H1 (cell line): ENCODE measurements at regions not wholly inside any gene's neighbourhood (a gene's known extent, or its start where the extent isn't known, plus 50 kb on each side); places are given as distances from the start of the nearest gene placed in this dataset.

Experiments
- CTCF ChIA-PET: fragments of 300-600 bp; sonication (Branson Sonifier 250); formaldehyde crosslinking; loops from one replicate; lab custom pipeline; 2021; ENCODE audit not compliant: partially characterized antibody; lab: Charles Lee
- POLR2A ChIA-PET: fragments of 300-600 bp; sonication (Branson Sonifier 250); formaldehyde crosslinking; loops from one replicate; lab custom pipeline; 2021; ENCODE audit warnings: inconsistent platforms; ENCODE audit not compliant: partially characterized antibody; lab: Charles Lee
- DNase-seq, 2 experiments: peaks; one replicate each; pipeline versions ENCODE4 v3.0.0 to v3.0.0-alpha.2; 2010 to 2022; ENCODE audit warnings: low spot score in 2 of 2, low read depth in 1 of 2, mixed read lengths in 1 of 2
- FAIRE-seq: peaks from 2 replicates; lab custom pipeline; 2011; peaks lifted over from hg19 to GRCh38; lab: Jason Lieb, UNC
- H2AFZ ChIP-seq: 2 replicates; pipeline ENCODE4 v1.8.1; 2012; ENCODE audit warnings: low read length, inconsistent platforms
- H2AK5ac ChIP-seq: 2 replicates; pipeline ENCODE4 v1.6.1; 2013; ENCODE audit warnings: low read depth, low read length
- H2BK120ac ChIP-seq: replicated peaks from 2 replicates; pipeline ENCODE3; 2013; ENCODE audit warnings: low read depth, low read length, inconsistent platforms
- H2BK12ac ChIP-seq: 2 replicates; pipeline ENCODE4 v1.6.1; 2013; ENCODE audit warnings: low read depth, low read length
- H2BK15ac ChIP-seq: 2 replicates; pipeline ENCODE4 v1.6.1; 2013; ENCODE audit warnings: low read length
- H2BK20ac ChIP-seq: 2 replicates; pipeline ENCODE4 v1.6.1; 2013; ENCODE audit warnings: low read length
- H2BK5ac ChIP-seq: 2 replicates; pipeline ENCODE4 v1.6.1; 2013; ENCODE audit warnings: low read depth, low read length
- H3K14ac ChIP-seq: 2 replicates; pipeline ENCODE4 v1.6.1; 2013; ENCODE audit warnings: inconsistent platforms; ENCODE audit not compliant: insufficient read length
- H3K18ac ChIP-seq: 2 replicates; pipeline ENCODE4 v1.6.1; 2013; ENCODE audit warnings: low read length; ENCODE audit errors: extremely low read depth
- H3K23ac ChIP-seq: 2 replicates; pipeline ENCODE4 v1.6.1; 2013; ENCODE audit warnings: inconsistent platforms; ENCODE audit not compliant: insufficient read length
- H3K23me2 ChIP-seq: 2 replicates; pipeline ENCODE4 v1.6.1; 2013; ENCODE audit warnings: low read depth, low read length
- H3K27ac ChIP-seq: 2 replicates; pipeline ENCODE4 v1.6.1; 2011; ENCODE audit warnings: low read depth, low read length, inconsistent platforms
- H3K27me3 ChIP-seq, 4 experiments: replicated peaks in 1 of 4; 1 replicate in 1 of 4; 2 replicates in 3 of 4; pipeline versions ENCODE4 v1.6.1 to v1.8.1; 2011 to 2013; ENCODE audit warnings: low read length in 3 of 4, mild to moderate bottlenecking in 3 of 4, inconsistent platforms in 2 of 4, mixed read lengths in 2 of 4, moderate library complexity in 1 of 4; ENCODE audit not compliant: control insufficient read depth in 3 of 4, insufficient read depth in 3 of 4; ENCODE audit errors: extremely low read depth in 1 of 4
- H3K36me3 ChIP-seq, 4 experiments: 2 replicates each; pipeline versions ENCODE4 v1.6.1 to v1.8.1; 2011 to 2013; ENCODE audit warnings: mild to moderate bottlenecking in 4 of 4, low read length in 3 of 4, moderate library complexity in 2 of 4, control low read depth in 1 of 4, inconsistent platforms in 1 of 4; ENCODE audit not compliant: insufficient read depth in 4 of 4, control insufficient read depth in 2 of 4
- H3K4ac ChIP-seq: replicated peaks from 2 replicates; pipeline ENCODE3; 2013; ENCODE audit warnings: low read length, low read depth, mixed read lengths, inconsistent platforms; ENCODE audit not compliant: insufficient read length
- H3K4me1 ChIP-seq, 4 experiments: replicated peaks in 1 of 4; 1 replicate in 1 of 4; 2 replicates in 3 of 4; pipeline versions ENCODE4 v1.6.1 to v1.8.1; 2011 to 2013; ENCODE audit warnings: low read length in 3 of 4, inconsistent platforms in 2 of 4, mixed read lengths in 1 of 4; ENCODE audit not compliant: insufficient read depth in 4 of 4, control insufficient read depth in 3 of 4
- H3K4me2 ChIP-seq, 2 experiments: 2 replicates each; pipeline versions ENCODE4 v1.6.1 to v1.8.1; 2011 to 2013; ENCODE audit warnings: low read depth in 2 of 2, low read length in 2 of 2, control low read depth in 1 of 2, inconsistent platforms in 1 of 2, mild to moderate bottlenecking in 1 of 2; ENCODE audit not compliant: insufficient read depth in 1 of 2
- H3K4me3 ChIP-seq, 4 experiments: fragments of 200-600, 300-600 bp in 1 of 4; sonication (generic), shearing (Covaris generic), sonication (Bioruptor Twin) in 1 of 4; 2 replicates each; pipeline versions ENCODE4 v1.5.1 to v1.8.1; 2011 to 2016; ENCODE audit warnings: low read length in 4 of 4, low read depth in 3 of 4, control low read depth in 2 of 4, inconsistent platforms in 2 of 4, mild to moderate bottlenecking in 2 of 4, mixed read lengths in 1 of 4, moderate library complexity in 1 of 4; ENCODE audit not compliant: insufficient read depth in 2 of 4; ENCODE audit errors: extremely low read depth in 1 of 4
- H3K56ac ChIP-seq: replicated peaks from 2 replicates; pipeline ENCODE3; 2013; ENCODE audit warnings: low read depth, mild to moderate bottlenecking, mixed read lengths, low read length, inconsistent platforms; ENCODE audit not compliant: insufficient read length
- H3K79me1 ChIP-seq: 2 replicates; pipeline ENCODE4 v1.6.1; 2013; ENCODE audit warnings: low read depth, low read length, control low read depth
- H3K79me2 ChIP-seq, 2 experiments: 2 replicates each; pipeline versions ENCODE4 v1.6.1 to v1.8.1; 2012 to 2013; ENCODE audit warnings: low read length in 2 of 2, mild to moderate bottlenecking in 2 of 2, inconsistent platforms in 1 of 2; ENCODE audit not compliant: insufficient read depth in 2 of 2, control insufficient read depth in 1 of 2
- H3K9ac ChIP-seq, 4 experiments: replicated peaks in 1 of 4; 1 replicate in 1 of 4; 2 replicates in 3 of 4; pipeline versions ENCODE4 v1.6.1 to v1.8.1; 2011 to 2013; ENCODE audit warnings: low read depth in 3 of 4, low read length in 3 of 4, control low read depth in 2 of 4, mild to moderate bottlenecking in 2 of 4, moderate library complexity in 2 of 4, inconsistent platforms in 1 of 4; ENCODE audit errors: extremely low read depth in 1 of 4
- H3K9me3 ChIP-seq, 2 experiments: 2 replicates each; pipeline versions ENCODE4 v1.6.1 to v1.8.1; 2012 to 2013; ENCODE audit warnings: mild to moderate bottlenecking in 2 of 2, moderate library complexity in 2 of 2, control low read depth in 1 of 2, inconsistent platforms in 1 of 2, low read depth in 1 of 2, low read length in 1 of 2, mixed read lengths in 1 of 2; ENCODE audit not compliant: insufficient read depth in 2 of 2
- H4K20me1 ChIP-seq, 2 experiments: replicated peaks in 1 of 2; 2 replicates each; pipeline versions ENCODE3 to v1.8.1; 2011 to 2013; ENCODE audit warnings: inconsistent platforms in 2 of 2, low read length in 2 of 2, mild to moderate bottlenecking in 1 of 2; ENCODE audit not compliant: insufficient read depth in 2 of 2, control insufficient read depth in 1 of 2
- H4K5ac ChIP-seq: 2 replicates; pipeline ENCODE4 v1.6.1; 2013; ENCODE audit warnings: low read length, low read depth, mixed read lengths, inconsistent platforms; ENCODE audit not compliant: insufficient read length
- H4K8ac ChIP-seq: 2 replicates; pipeline ENCODE4 v1.8.0; 2013; ENCODE audit warnings: mild to moderate bottlenecking, moderate library complexity, low read length, inconsistent platforms; ENCODE audit not compliant: insufficient read depth; ENCODE audit errors: extremely low read depth
- H4K91ac ChIP-seq: replicated peaks from 2 replicates; pipeline ENCODE3; 2013; ENCODE audit warnings: low read length, mixed read lengths, inconsistent platforms; ENCODE audit not compliant: insufficient read length
- BACH1 ChIP-seq: IDR thresholded peaks from 2 replicates; pipeline ENCODE4 v1.6.1; 2012; ENCODE audit warnings: low read length, improper control_type of control experiment
- CHD2 ChIP-seq: IDR thresholded peaks from 2 replicates; pipeline ENCODE4 v1.6.1; 2012; ENCODE audit warnings: low read length, improper control_type of control experiment
- HDAC6 ChIP-seq: IDR thresholded peaks from one replicate; pipeline ENCODE4 v1.7.1; 2012; ENCODE audit warnings: low read depth, mild to moderate bottlenecking, inconsistent platforms, low read length, moderate library complexity
- JUN ChIP-seq: IDR thresholded peaks from 2 replicates; pipeline ENCODE4 v1.6.1; 2011; ENCODE audit warnings: low read depth, mild to moderate bottlenecking, improper control_type of control experiment, low read length
- KDM1A ChIP-seq: fragments of 200-600, 300-600 bp; sonication (generic); IDR thresholded peaks from 2 replicates; pipeline ENCODE4 v1.7.1; 2016; ENCODE audit warnings: mild to moderate bottlenecking, low read length, borderline replicate concordance
- KDM4A ChIP-seq: IDR thresholded peaks from one replicate; pipeline ENCODE4 v1.7.1; 2012; ENCODE audit warnings: low read depth, mild to moderate bottlenecking, moderate library complexity, low read length, inconsistent platforms; ENCODE audit not compliant: severe bottlenecking
- KDM5A ChIP-seq: fragments of 200-600 bp; IDR thresholded peaks from 2 replicates; pipeline ENCODE4 v1.7.1; 2012; ENCODE audit warnings: mild to moderate bottlenecking, low read length, inconsistent platforms, mixed read lengths
- MAX ChIP-seq: IDR thresholded peaks from 2 replicates; pipeline ENCODE4 v1.6.1; 2012; ENCODE audit warnings: inconsistent platforms
- SIRT6 ChIP-seq: IDR thresholded peaks from one replicate; pipeline ENCODE4 v1.7.1; 2012; ENCODE audit warnings: low read length, inconsistent platforms
- TBP ChIP-seq: IDR thresholded peaks from 2 replicates; pipeline ENCODE4 v1.6.1; 2011; ENCODE audit warnings: low read depth, low read length, improper control_type of control experiment
- YY1 ChIP-seq: IDR thresholded peaks from 2 replicates; pipeline ENCODE4 v1.6.1; 2011; ENCODE audit warnings: low read depth, mild to moderate bottlenecking, low read length
- WGBS, 2 experiments: shearing (Covaris generic) in 1 of 2; methylation state at CpG; one replicate each; pipeline versions ENCODE4 v1.1.6 to v1.1.7; 2013 to 2015; ENCODE audit warnings: low lambda C conversion rate in 2 of 2, mixed read lengths in 2 of 2, inconsistent platforms in 1 of 2, low coverage in 1 of 2, missing lambda C conversion rate in 1 of 2; ENCODE audit not compliant: insufficient replicate concordance in 2 of 2, insufficient coverage in 1 of 2, insufficient read length in 1 of 2; ENCODE audit errors: extremely low coverage in 1 of 2, missing lambda C conversion rate in 1 of 2; 5-methylcytosine and 5-hydroxymethylcytosine counted together
- TF ChIP-seq, protein P1 (sequence below): IDR thresholded peaks from 2 replicates; pipeline ENCODE4 v1.6.1; 2011; ENCODE audit warnings: low read length, improper control_type of control experiment
- TF ChIP-seq, protein P2 (sequence below): IDR thresholded peaks from 2 replicates; pipeline ENCODE4 v1.6.1; 2011; ENCODE audit warnings: low read depth, mild to moderate bottlenecking, low read length; ENCODE audit not compliant: insufficient read depth

DNA sequence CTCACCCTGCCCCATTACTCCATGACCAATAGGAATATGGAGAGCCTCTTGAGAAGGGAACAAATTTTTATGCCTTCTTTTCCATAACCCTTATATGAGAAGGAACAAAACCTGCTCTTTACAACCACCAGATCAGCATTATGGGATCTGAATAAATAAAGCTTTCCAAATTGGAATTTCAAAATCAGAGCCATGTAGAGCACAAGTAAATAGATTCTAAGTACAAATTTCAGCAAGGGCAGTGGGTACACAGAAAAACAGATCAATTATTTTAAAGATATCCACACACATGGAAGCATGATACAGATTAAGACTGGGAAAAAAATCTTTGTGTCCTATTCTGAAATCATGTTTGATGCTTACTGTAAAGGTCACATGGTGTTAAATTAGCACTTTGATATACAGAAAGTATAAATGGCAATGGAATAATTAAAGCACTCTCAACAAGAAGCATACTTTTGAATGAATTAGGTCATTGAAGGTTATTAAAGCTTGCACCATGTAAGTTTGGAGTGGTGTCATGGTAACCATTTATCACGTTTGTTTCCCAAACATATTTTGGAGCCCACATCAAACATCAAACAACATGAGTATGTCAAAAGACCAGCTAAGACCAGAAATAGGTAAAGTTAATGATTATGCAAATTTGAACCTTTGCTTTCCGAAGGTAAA, 75.9 kb upstream of the AVPR1A start:
- H3K23ac ChIP-seq, result no peak overlapping the region
- no peak overlapping the region for H2BK15ac ChIP-seq
- no peak overlapping the region for H3K56ac ChIP-seq
- no peak overlapping the region for H3K18ac ChIP-seq
- ChIA-PET POLR2A (no interaction called here), CTCF (interaction anchor here (1.1 kb wide), 1 partner anchor 21 kb away, joined by 3 read pairs; no protein-coding TSS in a partner anchor)
- no peaks in the 10 kb centered on the region for H3K79me1 ChIP-seq
- H2AK5ac ChIP-seq, result no peak overlapping the region
- H3K4me2 ChIP-seq, result no peak overlapping the region
- H4K5ac ChIP-seq, result no peak overlapping the region
- H3K4ac ChIP-seq, result no peak overlapping the region
- no peak overlapping the region for H3K14ac ChIP-seq
- H3K27ac ChIP-seq, result no peak overlapping the region
- H3K4me3 ChIP-seq, result no peak overlapping the region
- H2BK120ac ChIP-seq, result no peak overlapping the region
- H4K91ac ChIP-seq, result no peak overlapping the region
- FAIRE-seq (no peak), DNase-seq (no peak)
- no peak overlapping the region for H3K9ac ChIP-seq
- no peaks in the 10 kb centered on the region for H3K36me3 ChIP-seq
- no peaks in the 10 kb centered on the region for H4K20me1 ChIP-seq
- H4K8ac ChIP-seq, result no peak overlapping the region
- no peaks in the 10 kb centered on the region for H3K9me3 ChIP-seq
- no peak overlapping the region for H2AFZ ChIP-seq
- no peaks in the 10 kb centered on the region for H3K27me3 ChIP-seq
- H3K4me1 ChIP-seq, result no peaks in the 10 kb centered on the region
- H3K79me2 ChIP-seq, result no peaks in the 10 kb centered on the region
- H2BK12ac ChIP-seq, result no peak overlapping the region
- H2BK20ac ChIP-seq, result no peak overlapping the region
- 79% methylated on average over 2 of the region's 2 CpGs; no CpG with 5 or more reads in 1 of the 2 experiments for WGBS, 2 experiments
- H3K23me2 ChIP-seq, result no peaks in the 10 kb centered on the region
- H2BK5ac ChIP-seq, result no peak overlapping the region
- TF ChIP-seq BACH1 (no peak), JUN (no peak), TBP (no peak), YY1 (no peak), SIRT6 (no peak), KDM1A (no peak), KDM4A (no peak), CHD2 (no peak), KDM5A (no peak), HDAC6 (no peak), MAX (no peak)
- TF ChIP-seq, protein P1, sequence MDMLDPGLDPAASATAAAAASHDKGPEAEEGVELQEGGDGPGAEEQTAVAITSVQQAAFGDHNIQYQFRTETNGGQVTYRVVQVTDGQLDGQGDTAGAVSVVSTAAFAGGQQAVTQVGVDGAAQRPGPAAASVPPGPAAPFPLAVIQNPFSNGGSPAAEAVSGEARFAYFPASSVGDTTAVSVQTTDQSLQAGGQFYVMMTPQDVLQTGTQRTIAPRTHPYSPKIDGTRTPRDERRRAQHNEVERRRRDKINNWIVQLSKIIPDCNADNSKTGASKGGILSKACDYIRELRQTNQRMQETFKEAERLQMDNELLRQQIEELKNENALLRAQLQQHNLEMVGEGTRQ, result no peak
- TF ChIP-seq, protein P2, sequence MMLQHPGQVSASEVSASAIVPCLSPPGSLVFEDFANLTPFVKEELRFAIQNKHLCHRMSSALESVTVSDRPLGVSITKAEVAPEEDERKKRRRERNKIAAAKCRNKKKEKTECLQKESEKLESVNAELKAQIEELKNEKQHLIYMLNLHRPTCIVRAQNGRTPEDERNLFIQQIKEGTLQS, result no peak
